ENCODE measurements at regions not wholly inside any gene's neighbourhood (a gene's known extent, or its start where the extent isn't known, plus 50 kb on each side); places are given as distances from the start of the nearest gene placed in this dataset.

DNA sequence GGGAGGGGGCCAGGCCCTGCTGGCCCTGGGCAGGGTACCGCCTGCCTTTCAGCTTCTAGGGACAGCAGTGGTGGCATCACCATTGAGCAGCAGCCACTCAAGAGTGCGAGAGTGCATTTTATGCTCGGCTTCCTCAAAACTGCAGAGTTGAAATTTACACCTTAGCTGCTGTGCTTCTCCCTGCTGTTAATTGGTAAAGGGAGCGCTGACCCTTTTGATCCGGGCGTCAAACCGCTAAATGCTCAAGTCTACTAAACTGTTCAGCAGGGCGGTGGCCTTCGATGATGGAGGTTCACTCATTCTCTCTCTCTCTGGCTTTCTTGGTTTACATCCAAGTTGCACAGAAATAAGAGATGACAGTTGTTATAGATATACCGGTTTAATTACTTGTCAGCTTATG, 368.6 kb upstream of the IRX2 start:
- no peak for ATAC-seq
- H3K27ac ChIP-seq = no peak overlapping the region
- H3K36me3 ChIP-seq = no peaks in the 10 kb centered on the region
- intact Hi-C loops (cut with DNase I; ENCODE audit: low total_unique reads) (no loop called here), in situ Hi-C loops (cut with MboI; ENCODE audit: low sequenced_read_pairs in 4 of 4) (no loop called here)
- DNase-seq = no peak
- TF ChIP-seq POLR2A (IDR thresholded peaks at IDR 0.05) = no peak
- TF ChIP-seq, protein P1, sequence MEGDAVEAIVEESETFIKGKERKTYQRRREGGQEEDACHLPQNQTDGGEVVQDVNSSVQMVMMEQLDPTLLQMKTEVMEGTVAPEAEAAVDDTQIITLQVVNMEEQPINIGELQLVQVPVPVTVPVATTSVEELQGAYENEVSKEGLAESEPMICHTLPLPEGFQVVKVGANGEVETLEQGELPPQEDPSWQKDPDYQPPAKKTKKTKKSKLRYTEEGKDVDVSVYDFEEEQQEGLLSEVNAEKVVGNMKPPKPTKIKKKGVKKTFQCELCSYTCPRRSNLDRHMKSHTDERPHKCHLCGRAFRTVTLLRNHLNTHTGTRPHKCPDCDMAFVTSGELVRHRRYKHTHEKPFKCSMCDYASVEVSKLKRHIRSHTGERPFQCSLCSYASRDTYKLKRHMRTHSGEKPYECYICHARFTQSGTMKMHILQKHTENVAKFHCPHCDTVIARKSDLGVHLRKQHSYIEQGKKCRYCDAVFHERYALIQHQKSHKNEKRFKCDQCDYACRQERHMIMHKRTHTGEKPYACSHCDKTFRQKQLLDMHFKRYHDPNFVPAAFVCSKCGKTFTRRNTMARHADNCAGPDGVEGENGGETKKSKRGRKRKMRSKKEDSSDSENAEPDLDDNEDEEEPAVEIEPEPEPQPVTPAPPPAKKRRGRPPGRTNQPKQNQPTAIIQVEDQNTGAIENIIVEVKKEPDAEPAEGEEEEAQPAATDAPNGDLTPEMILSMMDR (IDR thresholded peaks at IDR 0.05 in 4 of 5, conservative IDR thresholded peaks at IDR 0.05 in 1 of 5) = no peak
- peaks cover 5 to 12% (median 6%) of the 10 kb centered on the region in 3 donors for H3K27me3 ChIP-seq
- no peaks in the 10 kb centered on the region for H3K9me3 ChIP-seq
- no peaks in the 10 kb centered on the region for H3K4me1 ChIP-seq
- no peak overlapping the region for H3K4me3 ChIP-seq

DNA sequence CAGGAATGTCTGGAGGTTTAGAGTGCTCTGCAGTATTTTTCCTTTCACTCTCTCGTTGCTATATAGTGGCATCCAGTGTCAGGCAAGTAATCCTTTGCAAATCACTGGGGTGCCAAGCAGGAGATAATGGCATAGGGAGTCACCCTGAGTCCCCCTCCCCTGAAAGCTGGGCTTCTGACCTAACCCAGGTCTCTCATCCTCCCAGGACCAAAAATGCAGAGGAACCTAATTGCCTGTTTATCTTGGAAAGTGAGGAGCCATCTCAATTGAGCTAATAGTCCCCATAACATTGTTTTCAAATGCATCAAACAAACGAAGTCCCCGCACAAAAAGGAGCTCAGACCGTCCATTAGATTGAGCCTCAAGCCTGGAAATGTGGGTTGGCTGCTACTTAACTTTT, 368.0 kb upstream of the IRX2 start:
- in situ Hi-C loops (cut with MboI; ENCODE audit: low sequenced_read_pairs in 4 of 4) = no loop called here
- Histone ChIP-seq H3K27me3 (peaks cover 5 to 12% (median 6%) of the 10 kb centered on the region in 3 donors), H3K4me1 (no peaks in the 10 kb centered on the region), H3K9me3 (no peaks in the 10 kb centered on the region), H3K4me3 (no peak overlapping the region), H3K27ac (no peak overlapping the region), H3K36me3 (no peaks in the 10 kb centered on the region)
- DNase-seq (no peak), ATAC-seq (no peak)
- TF ChIP-seq, protein P1 (IDR thresholded peaks at IDR 0.05 in 4 of 5, conservative IDR thresholded peaks at IDR 0.05 in 1 of 5) = no peak
- TF ChIP-seq POLR2A (IDR thresholded peaks at IDR 0.05) = no peak
- intact Hi-C loops (cut with DNase I; ENCODE audit: low total_unique reads) = no loop called here

DNA sequence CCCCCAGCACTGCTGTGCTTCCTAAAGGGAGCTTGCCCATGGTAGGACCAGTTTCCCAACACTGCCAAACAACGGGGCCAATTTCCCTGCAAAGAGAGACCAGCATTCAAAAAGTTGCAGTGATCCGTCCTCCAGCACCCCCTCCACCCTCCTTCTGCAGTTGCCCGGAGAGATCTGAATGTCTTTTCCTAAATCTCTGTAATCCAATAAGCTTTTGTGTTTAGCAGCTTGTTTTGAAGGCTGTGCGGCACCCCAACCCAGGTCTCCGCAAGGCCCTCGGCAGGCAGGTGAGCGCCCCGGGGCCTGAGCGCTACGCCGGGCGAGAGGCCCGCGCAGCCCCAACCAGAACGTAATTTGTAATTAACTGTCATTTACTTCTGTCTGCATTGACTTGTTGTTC, 366.9 kb upstream of the IRX2 start:
- Histone ChIP-seq H3K27me3 (peaks cover 5 to 12% (median 6%) of the 10 kb centered on the region in 3 donors), H3K4me1 (no peaks in the 10 kb centered on the region), H3K27ac (no peak overlapping the region), H3K36me3 (no peaks in the 10 kb centered on the region), H3K9me3 (no peaks in the 10 kb centered on the region), H3K4me3 (no peak overlapping the region)
- ATAC-seq (no peak), DNase-seq (no peak)
- in situ Hi-C loops (cut with MboI; ENCODE audit: low sequenced_read_pairs in 4 of 4) (no loop called here), intact Hi-C loops (cut with DNase I; ENCODE audit: low total_unique reads) (no loop called here)
- TF ChIP-seq POLR2A (IDR thresholded peaks at IDR 0.05) = no peak
- TF ChIP-seq, protein P1 (IDR thresholded peaks at IDR 0.05 in 4 of 5, conservative IDR thresholded peaks at IDR 0.05 in 1 of 5) = no peak

DNA sequence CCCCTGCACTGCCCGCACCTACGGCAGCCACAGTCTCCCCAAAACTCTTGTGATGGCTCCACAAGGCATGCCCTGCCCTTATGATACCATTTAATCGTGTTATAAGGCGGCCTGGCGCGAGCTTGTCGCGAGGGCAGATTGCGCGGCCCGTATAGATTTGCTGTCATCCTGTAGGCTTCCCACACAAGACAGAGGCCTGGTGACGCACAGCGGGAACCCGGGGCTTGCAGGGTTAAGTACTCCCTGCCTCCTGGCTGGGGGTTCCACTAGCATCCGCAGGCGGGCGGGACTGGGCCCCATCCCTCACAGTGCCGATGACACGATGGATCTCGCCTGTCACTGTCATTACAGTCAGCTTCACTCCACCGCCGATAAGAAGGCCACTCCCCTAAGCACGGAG, 364.9 kb upstream of the IRX2 start:
- no peak overlapping the region for H3K27ac ChIP-seq
- H3K9me3 ChIP-seq = no peaks in the 10 kb centered on the region
- H3K36me3 ChIP-seq = no peaks in the 10 kb centered on the region
- no peak for ATAC-seq
- intact Hi-C loops (cut with DNase I; ENCODE audit: low total_unique reads) (no loop called here), in situ Hi-C loops (cut with MboI; ENCODE audit: low sequenced_read_pairs in 4 of 4) (no loop called here)
- no peak for TF ChIP-seq POLR2A (IDR thresholded peaks at IDR 0.05)
- TF ChIP-seq, protein P1 (IDR thresholded peaks at IDR 0.05 in 4 of 5, conservative IDR thresholded peaks at IDR 0.05 in 1 of 5) = no peak
- no peaks in the 10 kb centered on the region for H3K4me1 ChIP-seq
- H3K27me3 ChIP-seq = peaks cover 2 to 7% (median 5%) of the 10 kb centered on the region in 3 donors
- DNase-seq = no peak
- H3K4me3 ChIP-seq = no peak overlapping the region

DNA sequence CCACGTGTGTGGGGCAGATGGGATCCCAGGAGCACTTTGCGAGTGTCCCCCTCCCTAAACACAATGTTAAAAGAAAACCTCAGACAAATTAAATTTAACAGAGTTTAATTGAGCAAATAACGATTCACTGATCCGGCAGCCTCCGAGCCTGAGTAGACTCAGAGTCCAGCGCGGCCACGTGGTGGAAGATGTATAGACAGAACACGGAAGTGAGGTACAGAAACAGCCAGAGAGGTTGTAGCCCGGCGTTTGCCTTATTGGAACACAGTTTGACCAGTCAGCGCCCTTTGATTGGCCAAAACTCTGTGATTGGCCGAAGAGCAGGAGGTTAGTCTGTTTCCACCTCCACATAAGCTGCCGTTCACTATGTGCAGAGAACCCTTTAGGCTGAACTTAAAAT, 363.0 kb upstream of the IRX2 start:
- no peaks in the 10 kb centered on the region for H3K9me3 ChIP-seq
- no peak for TF ChIP-seq POLR2A (IDR thresholded peaks at IDR 0.05)
- TF ChIP-seq, protein P1 (IDR thresholded peaks at IDR 0.05 in 4 of 5, conservative IDR thresholded peaks at IDR 0.05 in 1 of 5) = no peak
- intact Hi-C loops (cut with DNase I; ENCODE audit: low total_unique reads) (no loop called here), in situ Hi-C loops (cut with MboI; ENCODE audit: low sequenced_read_pairs in 4 of 4) (no loop called here)
- ATAC-seq (no peak), DNase-seq (no peak)
- H3K4me3 ChIP-seq = no peak overlapping the region
- peaks cover 0 to 7% (median 5%) of the 10 kb centered on the region in 3 donors for H3K27me3 ChIP-seq
- no peak overlapping the region for H3K27ac ChIP-seq
- H3K36me3 ChIP-seq = no peaks in the 10 kb centered on the region
- no peaks in the 10 kb centered on the region for H3K4me1 ChIP-seq
